NOMO-1 (cell line): ENCODE measurements at regions not wholly inside any gene's neighbourhood (a gene's known extent, or its start where the extent isn't known, plus 50 kb on each side); places are given as distances from the start of the nearest gene placed in this dataset.
A peak's percentile ranks its signal among the peaks of the same experiment; 100 is the strongest.
"Not testable (repeated sequence)": the region's sequence is repeated elsewhere in the genome, so short reads cannot be mapped to it uniquely, and the experiment has no call there.

Source experiments
- DNase-seq, 2 experiments: peaks; one replicate each; lab custom pipeline; 2025; ENCODE audit not compliant: unreplicated experiment in 2 of 2; lab: John Stamatoyannopoulos, UW

GRCh38 chrX:94814216-94814615, 1140.2 kb downstream of the FAM133A start:
- no peak for DNase-seq

GRCh38 chrX:94830717-94831116, 1156.7 kb downstream of the FAM133A start:
- DNase-seq = no peak

- peak; percentile 0 to 7 for DNase-seq
These were observed 1157.4 kb downstream of the FAM133A start for GRCh38 chrX:94831364-94831763.

GRCh38 chrX:94834226-94834625, 1160.2 kb downstream of the FAM133A start:
- DNase-seq = no peak

- DNase-seq = no peak
These were observed 1176.8 kb downstream of the FAM133A start for GRCh38 chrX:94850811-94851210.

GRCh38 chrX:94854251-94854650, 1180.2 kb downstream of the FAM133A start:
- no peak for DNase-seq

- DNase-seq = not testable (repeated sequence)
These were observed 1188.5 kb downstream of the FAM133A start for GRCh38 chrX:94862470-94862869.

- DNase-seq = no peak
These were observed 1197.6 kb downstream of the FAM133A start for GRCh38 chrX:94871640-94872039.

GRCh38 chrX:94901849-94902248, 1227.8 kb downstream of the FAM133A start:
- DNase-seq = no peak

GRCh38 chrX:94908171-94908570, 1234.2 kb downstream of the FAM133A start:
- no peak for DNase-seq

GRCh38 chrX:94908648-94909047, 1234.6 kb downstream of the FAM133A start:
- DNase-seq = no peak

- no peak for DNase-seq
These were observed 1240.2 kb downstream of the FAM133A start for GRCh38 chrX:94914235-94914634.

GRCh38 chrX:94932278-94932965, 1258.4 kb downstream of the FAM133A start:
- no peak for DNase-seq

GRCh38 chrX:94936722-94937121, 1262.7 kb downstream of the FAM133A start:
- DNase-seq = no peak

GRCh38 chrX:94937491-94937890, 1263.5 kb downstream of the FAM133A start:
- DNase-seq = no peak

GRCh38 chrX:94942603-94943002, 1268.6 kb downstream of the FAM133A start:
- no peak for DNase-seq

- DNase-seq = not testable (repeated sequence)
These were observed 1272.1 kb downstream of the FAM133A start for GRCh38 chrX:94946137-94946536.

- no peak for DNase-seq
These were observed 1287.7 kb downstream of the FAM133A start for GRCh38 chrX:94961730-94962129.

GRCh38 chrX:94977562-94977961, 1303.6 kb downstream of the FAM133A start:
- no peak for DNase-seq

- no peak for DNase-seq
These were observed 1304.0 kb downstream of the FAM133A start for GRCh38 chrX:94977986-94978385.
